ENCODE measurements at regions not wholly inside any gene's neighbourhood (a gene's known extent, or its start where the extent isn't known, plus 50 kb on each side); places are given as distances from the start of the nearest gene placed in this dataset.
A peak's percentile ranks its signal among the peaks of the same experiment; 100 is the strongest.

Small RNA genes in the stretch of these regions (microRNA-seq; reads per million reads assigned to microRNA genes)
- gene MIR125B2 (ENCODE audit: borderline replicate concordance) (12.3 reads per million, percentile 35 among the genes with 10 or more reads in this experiment), gene MIR99A (ENCODE audit: borderline replicate concordance) (3,548 reads per million, percentile 93 among the genes with 10 or more reads in this experiment), gene MIRLET7C (ENCODE audit: borderline replicate concordance) (188 reads per million, percentile 71 among the genes with 10 or more reads in this experiment)
